Tibial nerve (tissue), 3 donors: ENCODE measurements at regions not wholly inside any gene's neighbourhood (a gene's known extent, or its start where the extent isn't known, plus 50 kb on each side); places are given as distances from the start of the nearest gene placed in this dataset.

Experiments used
- CTCF ChIP-seq, 5 experiments: fragments of 200-600 bp in 3 of 5; fragments of 450-650 bp in 2 of 5; sonication (generic) in 3 of 5; IDR thresholded peaks; one replicate each; pipeline ENCODE4 v1.5.1; 2016 to 2019; ENCODE audit warnings: antibody characterized with exemption in 5 of 5, mild to moderate bottlenecking in 3 of 5, moderate library complexity in 2 of 5
- POLR2A ChIP-seq, 2 donors: fragments of 450-650 bp; IDR thresholded peaks; one replicate each; pipeline ENCODE4 v1.6.1; 2017; ENCODE audit warnings: antibody characterized with exemption in 2 of 2, mild to moderate bottlenecking in 2 of 2, moderate library complexity in 2 of 2

- TF ChIP-seq CTCF (IDR thresholded peaks at IDR 0.05) (no peak), POLR2A (IDR thresholded peaks at IDR 0.05) (no peak)
These were observed 54.5 kb upstream of the ATXN3L start for GRCh38 chrX:13374364-13374763.
